ENCODE measurements at regions not wholly inside any gene's neighbourhood (a gene's known extent, or its start where the extent isn't known, plus 50 kb on each side); places are given as distances from the start of the nearest gene placed in this dataset.

- H3K4me3 ChIP-seq: no peak overlapping the region
- H3K36me3 ChIP-seq: no peaks in the 10 kb centered on the region
- no peaks in the 10 kb centered on the region for H3K4me1 ChIP-seq
- TF ChIP-seq CTCF (IDR thresholded peaks at IDR 0.05) (no peak), POLR2A (IDR thresholded peaks at IDR 0.05) (no peak)
- H3K27me3 ChIP-seq: no peaks in the 10 kb centered on the region
- no peak for DNase-seq
- no peak overlapping the region for H3K27ac ChIP-seq
- intact Hi-C loops (cut with DNase I; ENCODE audit: low total_unique reads): no loop called here
- H3K9me3 ChIP-seq: no peaks in the 10 kb centered on the region
Observed at GRCh38 chr3:88398581-88398980, 248.8 kb downstream of the C3orf38 start.

- intact Hi-C loops (cut with DNase I; ENCODE audit: low total_unique reads): no loop called here
- Histone ChIP-seq H3K4me3 (no peak overlapping the region), H3K36me3 (no peaks in the 10 kb centered on the region), H3K27ac (no peak overlapping the region), H3K4me1 (no peaks in the 10 kb centered on the region), H3K9me3 (no peaks in the 10 kb centered on the region), H3K27me3 (no peaks in the 10 kb centered on the region)
- TF ChIP-seq POLR2A (IDR thresholded peaks at IDR 0.05) (no peak), CTCF (IDR thresholded peaks at IDR 0.05) (no peak)
- DNase-seq: no peak
Observed at GRCh38 chr3:88403319-88403718, 253.6 kb downstream of the C3orf38 start.

DNA sequence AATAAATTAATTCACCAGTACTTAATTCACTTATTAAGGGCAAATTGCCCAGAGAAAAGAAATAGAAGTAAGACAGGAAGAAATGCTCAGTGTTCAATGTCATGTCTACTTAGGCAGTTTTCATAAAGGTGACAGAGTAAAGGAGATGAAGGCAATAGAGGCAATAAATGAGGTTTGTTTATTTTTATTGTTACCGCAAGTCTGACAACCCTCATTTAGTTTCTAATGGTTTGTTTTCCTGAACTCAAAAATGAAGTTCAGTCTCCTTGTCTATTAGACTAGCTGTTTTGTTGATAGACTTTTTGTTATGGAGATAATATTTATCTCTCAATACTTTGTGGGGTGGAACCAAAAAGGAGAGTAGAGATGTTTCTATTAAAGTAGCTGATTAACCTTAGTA, 258.3 kb downstream of the C3orf38 start:
- H3K27ac ChIP-seq: no peak overlapping the region
- TF ChIP-seq POLR2A (IDR thresholded peaks at IDR 0.05): no peak
- TF ChIP-seq CTCF (IDR thresholded peaks at IDR 0.05): no peak
- no peak overlapping the region for H3K4me3 ChIP-seq
- H3K4me1 ChIP-seq: no peaks in the 10 kb centered on the region
- no peak for DNase-seq
- no peaks in the 10 kb centered on the region for H3K27me3 ChIP-seq
- no peaks in the 10 kb centered on the region for H3K36me3 ChIP-seq
- intact Hi-C loops (cut with DNase I; ENCODE audit: low total_unique reads): no loop called here
- no peaks in the 10 kb centered on the region for H3K9me3 ChIP-seq

DNA sequence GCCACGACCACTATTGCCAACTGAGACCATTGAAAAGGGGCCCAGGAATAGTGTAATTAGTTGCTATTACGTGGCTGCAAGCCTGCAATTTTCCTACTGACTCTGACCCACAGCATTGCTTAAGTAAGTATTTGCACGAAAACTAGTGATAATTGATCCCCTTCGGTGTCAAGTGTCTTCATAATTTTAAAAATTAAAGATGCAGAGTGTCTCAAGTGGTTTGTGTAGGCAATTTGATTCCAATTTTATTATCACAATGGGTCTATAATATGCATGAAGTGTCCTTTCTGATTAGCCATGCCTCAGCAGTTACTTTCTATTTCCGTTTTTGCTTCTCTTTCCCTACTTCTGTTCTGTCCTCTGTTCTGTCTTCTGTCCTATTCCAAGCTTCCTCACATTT, 259.2 kb downstream of the C3orf38 start:
- Histone ChIP-seq H3K9me3 (no peaks in the 10 kb centered on the region), H3K27ac (no peak overlapping the region), H3K36me3 (no peaks in the 10 kb centered on the region), H3K4me1 (no peaks in the 10 kb centered on the region), H3K4me3 (no peak overlapping the region), H3K27me3 (no peaks in the 10 kb centered on the region)
- intact Hi-C loops (cut with DNase I; ENCODE audit: low total_unique reads): no loop called here
- TF ChIP-seq POLR2A (IDR thresholded peaks at IDR 0.05) (no peak), CTCF (IDR thresholded peaks at IDR 0.05) (no peak)
- no peak for DNase-seq

- Histone ChIP-seq H3K4me1 (no peaks in the 10 kb centered on the region), H3K27ac (no peak overlapping the region), H3K4me3 (no peak overlapping the region), H3K9me3 (no peaks in the 10 kb centered on the region), H3K27me3 (no peaks in the 10 kb centered on the region), H3K36me3 (no peaks in the 10 kb centered on the region)
- no peak for DNase-seq
- TF ChIP-seq CTCF (IDR thresholded peaks at IDR 0.05) (no peak), POLR2A (IDR thresholded peaks at IDR 0.05) (no peak)
- intact Hi-C loops (cut with DNase I; ENCODE audit: low total_unique reads): no loop called here
Observed at GRCh38 chr3:88410259-88410658, 260.5 kb downstream of the C3orf38 start.

All from uterus (tissue), 3 donors.